ENCODE measurements at regions not wholly inside any gene's neighbourhood (a gene's known extent, or its start where the extent isn't known, plus 50 kb on each side); places are given as distances from the start of the nearest gene placed in this dataset.

DNA sequence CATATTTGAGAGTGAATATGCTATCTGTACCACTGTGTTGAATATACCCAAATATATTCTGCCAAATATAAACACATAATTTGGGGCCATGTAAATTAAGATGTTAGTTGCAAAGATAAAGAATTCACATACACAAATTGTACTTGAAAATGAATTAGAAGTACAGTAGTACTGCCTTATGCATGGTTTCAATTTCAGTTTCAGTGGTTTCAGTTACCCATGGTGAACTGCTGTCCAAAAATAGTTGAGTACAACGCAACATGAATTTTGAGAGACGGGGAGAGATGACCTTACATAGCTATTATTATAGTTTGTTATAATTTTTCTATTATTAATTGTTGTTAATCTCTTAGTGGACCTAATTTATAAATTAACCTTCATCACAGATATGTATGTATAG is 1313.0 kb upstream of the FAM98A start:
- DNase-seq (ENCODE audit: low spot score) = no peak
- no peak overlapping the region for H3K27ac ChIP-seq
- TF ChIP-seq, protein P1, sequence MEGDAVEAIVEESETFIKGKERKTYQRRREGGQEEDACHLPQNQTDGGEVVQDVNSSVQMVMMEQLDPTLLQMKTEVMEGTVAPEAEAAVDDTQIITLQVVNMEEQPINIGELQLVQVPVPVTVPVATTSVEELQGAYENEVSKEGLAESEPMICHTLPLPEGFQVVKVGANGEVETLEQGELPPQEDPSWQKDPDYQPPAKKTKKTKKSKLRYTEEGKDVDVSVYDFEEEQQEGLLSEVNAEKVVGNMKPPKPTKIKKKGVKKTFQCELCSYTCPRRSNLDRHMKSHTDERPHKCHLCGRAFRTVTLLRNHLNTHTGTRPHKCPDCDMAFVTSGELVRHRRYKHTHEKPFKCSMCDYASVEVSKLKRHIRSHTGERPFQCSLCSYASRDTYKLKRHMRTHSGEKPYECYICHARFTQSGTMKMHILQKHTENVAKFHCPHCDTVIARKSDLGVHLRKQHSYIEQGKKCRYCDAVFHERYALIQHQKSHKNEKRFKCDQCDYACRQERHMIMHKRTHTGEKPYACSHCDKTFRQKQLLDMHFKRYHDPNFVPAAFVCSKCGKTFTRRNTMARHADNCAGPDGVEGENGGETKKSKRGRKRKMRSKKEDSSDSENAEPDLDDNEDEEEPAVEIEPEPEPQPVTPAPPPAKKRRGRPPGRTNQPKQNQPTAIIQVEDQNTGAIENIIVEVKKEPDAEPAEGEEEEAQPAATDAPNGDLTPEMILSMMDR (IDR thresholded peaks at IDR 0.05) = no peak
- H3K4me3 ChIP-seq = no peak overlapping the region

DNA sequence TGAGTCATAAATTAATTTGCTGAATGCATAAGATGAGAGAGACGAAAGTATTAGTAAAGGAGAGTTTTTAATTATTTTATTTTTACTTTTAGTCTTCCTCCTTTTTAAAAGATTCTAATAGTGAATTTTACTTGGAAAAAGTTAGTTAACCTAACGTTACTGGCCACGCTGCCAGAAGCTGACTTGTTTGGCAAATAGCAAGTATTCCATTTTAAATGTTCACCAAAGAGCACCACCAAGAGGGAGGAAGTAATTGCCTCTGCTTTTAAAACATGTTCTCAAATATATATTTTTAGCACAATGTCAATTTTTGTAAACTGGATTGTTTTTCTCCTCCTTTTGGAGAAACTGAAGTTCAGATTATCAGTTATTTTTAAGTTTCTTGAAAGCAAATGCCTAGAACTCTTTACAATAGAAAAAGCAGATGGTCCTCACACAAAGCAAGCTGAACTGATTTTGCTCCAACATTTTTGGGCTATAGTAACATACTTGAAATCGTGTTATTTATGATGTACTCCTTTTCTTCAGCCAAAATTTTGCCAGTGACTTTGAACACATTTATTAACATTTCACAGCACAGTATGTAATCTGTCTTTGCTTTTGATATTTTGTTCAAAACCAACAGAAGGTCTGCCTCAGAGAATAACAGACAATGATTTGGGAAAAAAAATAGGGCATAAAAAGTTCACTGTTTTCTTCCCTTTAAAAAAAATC is 1311.0 kb upstream of the FAM98A start:
- H3K27ac ChIP-seq = no peak overlapping the region
- no peak for DNase-seq (ENCODE audit: low spot score)
- TF ChIP-seq, protein P1 (IDR thresholded peaks at IDR 0.05) = no peak
- H3K4me3 ChIP-seq = no peak overlapping the region

DNA sequence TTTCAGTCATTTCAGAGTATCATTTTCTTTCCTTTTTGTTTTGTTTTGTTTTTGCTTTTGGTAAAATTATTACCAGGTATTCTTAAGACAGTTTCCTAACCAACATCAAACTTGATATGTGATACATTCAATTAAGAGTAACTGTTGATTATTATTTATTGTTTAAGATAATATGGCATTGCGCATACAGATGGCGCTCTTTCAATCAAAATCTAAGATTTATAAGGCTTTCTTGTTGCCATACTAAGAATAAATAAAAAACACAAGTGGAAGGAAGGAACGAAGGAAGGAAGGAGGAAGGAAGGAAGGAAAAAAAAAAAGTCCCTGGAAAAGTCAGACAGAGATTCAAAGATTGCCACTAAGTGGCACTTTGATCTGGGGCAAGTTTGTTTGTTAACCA is 1308.7 kb upstream of the FAM98A start:
- DNase-seq (ENCODE audit: low spot score) = no peak
- no peak overlapping the region for H3K4me3 ChIP-seq
- H3K27ac ChIP-seq = no peak overlapping the region
- TF ChIP-seq, protein P1 (IDR thresholded peaks at IDR 0.05) = no peak

DNA sequence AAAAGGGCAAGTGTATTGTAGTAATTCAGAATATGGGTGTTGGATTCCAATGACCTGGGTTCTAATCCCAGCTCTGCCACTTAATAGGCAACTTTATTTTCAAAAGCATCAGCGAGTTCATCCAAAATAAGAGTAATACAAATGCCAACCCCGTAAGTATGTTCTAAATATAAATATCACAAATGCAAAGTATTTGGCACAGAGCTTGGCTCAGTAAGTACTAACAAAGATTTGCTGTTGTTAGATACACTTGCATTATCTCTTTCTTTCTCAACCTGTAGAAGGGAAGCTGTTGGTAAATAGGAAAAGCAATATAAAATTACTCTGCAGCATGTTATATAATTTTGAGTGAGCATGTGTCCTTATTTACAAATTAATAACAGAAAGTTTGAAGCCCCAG is 1302.6 kb upstream of the FAM98A start:
- TF ChIP-seq, protein P1 (IDR thresholded peaks at IDR 0.05) = no peak
- H3K4me3 ChIP-seq = no peak overlapping the region
- no peak overlapping the region for H3K27ac ChIP-seq
- no peak for DNase-seq (ENCODE audit: low spot score)

DNA sequence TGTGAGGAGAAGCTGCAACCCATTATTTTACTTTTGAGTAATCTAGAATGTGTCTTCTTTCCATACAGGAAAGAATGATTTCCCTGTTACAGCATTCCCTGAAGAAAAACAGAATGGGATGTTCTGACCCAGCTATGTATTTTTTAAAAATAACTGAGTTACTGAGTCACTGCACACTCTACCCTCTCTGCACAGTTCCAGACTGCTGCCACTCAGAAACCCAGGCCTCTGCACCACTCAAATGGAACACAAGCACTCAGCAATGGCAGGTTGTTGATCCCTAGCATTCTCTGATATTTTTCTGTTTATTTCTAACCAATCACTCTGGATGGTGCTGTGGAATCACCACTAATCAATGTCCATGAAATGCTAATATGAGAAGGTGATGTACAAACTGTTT is 1300.0 kb upstream of the FAM98A start:
- TF ChIP-seq, protein P1 (IDR thresholded peaks at IDR 0.05) = no peak

DNA sequence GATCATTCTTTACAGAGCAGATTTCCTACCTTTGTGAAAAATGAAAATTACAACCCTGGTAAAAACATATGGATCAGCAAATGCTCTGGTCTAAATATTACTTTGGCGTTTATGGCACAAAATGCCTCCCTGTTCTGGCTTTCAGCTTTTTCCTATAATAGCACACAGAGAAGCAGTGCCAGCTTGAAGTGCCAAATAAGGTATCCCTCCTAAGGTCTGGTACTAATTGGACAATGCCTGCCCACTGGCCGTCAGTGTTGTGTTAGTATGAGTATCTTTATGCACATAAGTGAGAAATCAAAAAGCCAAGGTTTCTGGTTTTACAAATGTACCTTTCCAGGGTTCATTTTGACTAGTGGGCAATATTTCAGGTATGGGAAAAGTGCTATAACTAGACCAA is 1293.7 kb upstream of the FAM98A start:
- DNase-seq (ENCODE audit: low spot score) = no peak
- Histone ChIP-seq H3K4me3 (no peak overlapping the region), H3K27ac (no peak overlapping the region)
- TF ChIP-seq, protein P1 (IDR thresholded peaks at IDR 0.05) = no peak

More for the DNA sequence above, 1300.0 kb upstream of the FAM98A start:
- Histone ChIP-seq H3K27ac (no peak overlapping the region), H3K4me3 (no peak overlapping the region)
- no peak for DNase-seq (ENCODE audit: low spot score)

DNA sequence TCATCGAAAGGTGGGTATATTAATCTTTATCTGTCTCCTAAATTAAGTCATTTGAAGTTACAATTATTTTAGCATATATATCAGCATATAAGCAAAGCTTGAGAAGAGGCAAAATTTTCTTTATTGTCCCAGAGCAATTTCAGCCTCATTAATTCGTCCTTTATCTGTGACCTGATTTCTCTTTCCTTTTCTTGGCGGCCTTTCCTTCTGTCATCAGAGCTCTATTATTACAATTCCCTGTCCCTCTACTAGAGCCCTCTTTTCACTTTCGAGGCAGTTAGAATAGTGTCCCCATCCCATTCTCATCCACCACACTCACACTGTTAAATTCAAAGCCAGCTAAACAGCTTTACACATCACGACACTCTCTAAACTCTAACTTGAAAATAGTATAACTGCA is 1293.2 kb upstream of the FAM98A start:
- Histone ChIP-seq H3K27ac (no peak overlapping the region), H3K4me3 (no peak overlapping the region)
- no peak for DNase-seq (ENCODE audit: low spot score)
- TF ChIP-seq, protein P1 (IDR thresholded peaks at IDR 0.05) = no peak
